AG04449 (cell line): ENCODE measurements at regions not wholly inside any gene's neighbourhood (a gene's known extent, or its start where the extent isn't known, plus 50 kb on each side); places are given as distances from the start of the nearest gene placed in this dataset.

Experiments
- CTCF ChIA-PET: fragments of 350-600 bp; formaldehyde crosslinking; extraction: SDS; loops from one replicate; lab custom pipeline; 2021; ENCODE audit warnings: antibody characterized with exemption; lab: Yijun Ruan, JAX
- POLR2A ChIA-PET: fragments of 400-600, 350-600 bp; formaldehyde crosslinking; extraction: SDS; loops from one replicate; lab custom pipeline; 2020; ENCODE audit warnings: antibody characterized with exemption, inconsistent platforms; lab: Yijun Ruan, JAX
- DNase-seq: peaks from one replicate; pipeline ENCODE4 v3.0.0-alpha.2; 2010; ENCODE audit warnings: low read depth, low spot score
- H3K4me3 ChIP-seq: 2 replicates; pipeline ENCODE4 v1.5.1; 2011; ENCODE audit warnings: low read depth, mild to moderate bottlenecking, control low read depth, low read length
- TF ChIP-seq, protein P1 (sequence below): IDR thresholded peaks from one replicate; pipeline ENCODE4 v1.5.1; 2011; ENCODE audit warnings: mild to moderate bottlenecking, moderate library complexity, low read length, control low read depth, inconsistent platforms; ENCODE audit not compliant: insufficient read depth; ENCODE audit errors: missing control alignments

DNA sequence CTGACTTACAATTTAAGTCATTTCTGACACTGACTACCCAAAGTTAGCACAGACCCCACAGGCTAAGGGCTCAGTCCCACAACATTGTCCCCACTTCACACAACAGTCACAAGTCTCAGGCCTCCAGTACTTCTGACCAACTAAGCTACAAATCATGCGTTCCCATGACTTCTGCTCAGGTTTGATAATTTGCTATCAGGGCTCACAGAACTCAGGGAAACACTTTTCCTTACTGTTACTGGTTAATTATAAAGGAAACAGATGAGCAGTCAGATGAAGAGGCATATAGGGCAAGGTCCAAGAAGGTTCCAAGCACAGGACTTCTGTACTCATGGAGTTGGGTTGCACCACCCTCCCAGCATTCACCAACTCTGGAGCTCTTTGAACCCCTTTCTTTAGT is 151.2 kb upstream of the TNR start:
- POLR2A ChIA-PET: no interaction called here
- no peak overlapping the region for H3K4me3 ChIP-seq
- CTCF ChIA-PET: interaction anchor here (4.3 kb wide), 1 partner anchor 7 kb away, joined by 29 read pairs; no protein-coding TSS in a partner anchor
- TF ChIP-seq, protein P1, sequence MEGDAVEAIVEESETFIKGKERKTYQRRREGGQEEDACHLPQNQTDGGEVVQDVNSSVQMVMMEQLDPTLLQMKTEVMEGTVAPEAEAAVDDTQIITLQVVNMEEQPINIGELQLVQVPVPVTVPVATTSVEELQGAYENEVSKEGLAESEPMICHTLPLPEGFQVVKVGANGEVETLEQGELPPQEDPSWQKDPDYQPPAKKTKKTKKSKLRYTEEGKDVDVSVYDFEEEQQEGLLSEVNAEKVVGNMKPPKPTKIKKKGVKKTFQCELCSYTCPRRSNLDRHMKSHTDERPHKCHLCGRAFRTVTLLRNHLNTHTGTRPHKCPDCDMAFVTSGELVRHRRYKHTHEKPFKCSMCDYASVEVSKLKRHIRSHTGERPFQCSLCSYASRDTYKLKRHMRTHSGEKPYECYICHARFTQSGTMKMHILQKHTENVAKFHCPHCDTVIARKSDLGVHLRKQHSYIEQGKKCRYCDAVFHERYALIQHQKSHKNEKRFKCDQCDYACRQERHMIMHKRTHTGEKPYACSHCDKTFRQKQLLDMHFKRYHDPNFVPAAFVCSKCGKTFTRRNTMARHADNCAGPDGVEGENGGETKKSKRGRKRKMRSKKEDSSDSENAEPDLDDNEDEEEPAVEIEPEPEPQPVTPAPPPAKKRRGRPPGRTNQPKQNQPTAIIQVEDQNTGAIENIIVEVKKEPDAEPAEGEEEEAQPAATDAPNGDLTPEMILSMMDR: no peak
- DNase-seq: no peak

DNA sequence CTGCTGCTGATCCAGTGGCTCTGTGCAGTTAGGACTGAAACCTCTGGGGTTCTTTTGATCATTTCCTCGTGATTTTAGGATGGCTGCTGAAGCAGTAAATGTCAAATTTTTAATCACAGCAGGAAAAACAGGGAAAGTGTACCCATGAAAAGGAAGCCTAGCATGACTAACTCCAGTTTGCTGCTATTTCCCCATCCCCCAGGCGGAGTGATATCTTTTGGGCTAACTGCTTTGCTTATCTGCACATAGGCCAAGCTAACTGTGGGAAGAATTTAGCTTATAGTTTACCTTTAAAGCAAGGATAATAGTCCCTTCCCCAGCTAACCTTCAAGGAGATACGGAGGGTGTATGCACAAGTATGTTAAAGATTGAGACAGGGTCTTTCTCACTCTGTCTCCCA is 149.8 kb upstream of the TNR start:
- ChIA-PET POLR2A (no interaction called here), CTCF (no interaction called here)
- no peak overlapping the region for H3K4me3 ChIP-seq
- TF ChIP-seq, protein P1: no peak
- no peak for DNase-seq

DNA sequence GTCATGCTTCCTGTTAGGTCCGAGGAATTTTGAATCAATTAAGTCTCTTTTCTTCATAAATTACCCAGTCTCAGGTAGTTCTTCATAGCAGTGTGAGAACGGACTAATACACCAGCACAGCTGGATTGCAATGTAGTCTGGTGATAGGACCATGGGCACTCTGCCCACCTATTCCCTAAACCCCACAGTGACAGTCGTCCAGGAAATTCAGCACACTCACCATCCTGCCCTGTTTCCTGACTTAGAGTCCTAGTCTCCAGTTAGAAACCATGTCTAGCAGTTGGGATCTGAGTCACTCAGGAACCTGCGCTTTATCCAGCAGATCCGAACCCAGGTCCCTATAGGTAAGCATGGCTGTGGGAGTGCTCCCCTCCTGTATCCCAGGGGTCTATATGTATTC is 149.3 kb upstream of the TNR start:
- ChIA-PET POLR2A (no interaction called here), CTCF (no interaction called here)
- DNase-seq: no peak
- no peak overlapping the region for H3K4me3 ChIP-seq
- TF ChIP-seq, protein P1: no peak

DNA sequence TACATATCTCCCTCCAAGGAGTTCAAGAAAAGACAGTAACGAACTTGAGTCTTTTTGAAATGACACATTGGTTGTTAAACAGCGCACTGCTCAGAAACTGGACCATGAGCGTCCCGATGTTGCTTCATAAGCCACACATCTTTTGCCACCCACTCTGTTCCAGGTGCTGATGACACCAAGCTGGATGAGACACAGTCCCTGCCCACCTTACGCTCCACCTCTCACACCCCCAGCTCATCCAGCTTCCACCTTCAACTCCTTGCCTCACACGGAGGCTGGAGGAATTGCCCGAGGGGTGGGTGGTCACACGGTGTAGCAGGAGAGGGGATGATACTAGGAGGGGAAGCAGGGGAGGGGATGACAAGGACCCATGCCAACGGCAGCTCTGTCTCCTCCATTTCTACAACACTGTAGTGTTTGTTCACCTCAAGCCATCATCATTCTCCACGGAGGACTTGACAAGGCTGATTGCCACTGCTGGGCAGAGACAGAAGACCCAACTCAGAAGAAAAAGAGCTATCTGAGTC is 148.5 kb upstream of the TNR start:
- ChIA-PET CTCF (no interaction called here), POLR2A (no interaction called here)
- no peak for DNase-seq
- TF ChIP-seq, protein P1: no peak
- H3K4me3 ChIP-seq: no peak overlapping the region

DNA sequence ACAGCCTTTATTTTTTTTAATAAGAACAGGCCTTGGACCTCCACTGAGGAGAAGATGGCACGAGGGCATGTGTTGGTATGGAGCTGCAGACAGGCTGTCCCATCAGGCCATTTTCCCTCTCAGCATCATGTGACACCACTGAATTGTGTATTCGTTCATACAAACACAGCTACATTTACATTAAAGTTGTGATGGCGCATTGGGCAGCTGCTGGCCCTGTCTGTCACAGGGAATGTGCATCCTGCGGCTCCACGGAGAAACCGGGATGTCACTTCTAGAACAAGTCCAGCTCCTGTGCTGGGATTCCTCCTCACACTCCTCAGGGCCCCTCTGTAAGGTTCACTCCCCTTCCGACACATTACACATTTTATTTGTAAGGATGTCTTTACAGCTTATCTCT is 147.6 kb upstream of the TNR start:
- no peak overlapping the region for H3K4me3 ChIP-seq
- no peak for DNase-seq
- TF ChIP-seq, protein P1: no peak
- ChIA-PET POLR2A (no interaction called here), CTCF (no interaction called here)

DNA sequence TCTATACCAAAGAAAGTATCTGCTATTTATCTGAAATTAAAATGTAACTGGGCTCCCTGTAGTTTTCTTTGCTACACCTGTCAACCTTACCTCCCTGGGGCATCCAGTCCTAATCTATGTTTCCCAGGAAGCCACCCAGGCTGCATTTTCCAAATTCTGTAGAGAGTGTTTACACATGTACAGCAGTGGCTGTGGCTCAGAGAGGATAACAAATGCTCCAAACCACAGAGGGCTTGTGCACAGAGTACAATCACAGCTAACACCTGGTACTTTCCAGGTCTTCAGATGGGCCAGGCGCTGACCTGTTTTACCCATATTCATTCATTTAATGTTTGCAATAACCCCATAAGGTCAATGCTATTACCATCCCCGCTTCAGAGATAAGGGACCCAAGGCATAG is 146.5 kb upstream of the TNR start:
- TF ChIP-seq, protein P1: no peak
- no peak overlapping the region for H3K4me3 ChIP-seq
- DNase-seq: no peak
- ChIA-PET CTCF (interaction anchor here (5.1 kb wide), 1 partner anchor 7 kb away, joined by 29 read pairs; no protein-coding TSS in a partner anchor), POLR2A (no interaction called here)
